ENCODE measurements at regions not wholly inside any gene's neighbourhood (a gene's known extent, or its start where the extent isn't known, plus 50 kb on each side); places are given as distances from the start of the nearest gene placed in this dataset.
A peak's percentile ranks its signal among the peaks of the same experiment; 100 is the strongest.
"Not testable (repeated sequence)": the region's sequence is repeated elsewhere in the genome, so short reads cannot be mapped to it uniquely, and the experiment has no call there.

- DNase-seq (peak; percentile 40), ATAC-seq (peak; percentile 14)
- Histone ChIP-seq H3K27me3 (no peaks in the 10 kb centered on the region), H3K36me3 (no peaks in the 10 kb centered on the region), H3K4me1 (no peaks in the 10 kb centered on the region), H3K9me3 (no peaks in the 10 kb centered on the region), H3K27ac (no peak overlapping the region), H3K4me3 (no peak overlapping the region)
- intact Hi-C loops (cut with DNase I): no loop called here
- TF ChIP-seq, protein P1, sequence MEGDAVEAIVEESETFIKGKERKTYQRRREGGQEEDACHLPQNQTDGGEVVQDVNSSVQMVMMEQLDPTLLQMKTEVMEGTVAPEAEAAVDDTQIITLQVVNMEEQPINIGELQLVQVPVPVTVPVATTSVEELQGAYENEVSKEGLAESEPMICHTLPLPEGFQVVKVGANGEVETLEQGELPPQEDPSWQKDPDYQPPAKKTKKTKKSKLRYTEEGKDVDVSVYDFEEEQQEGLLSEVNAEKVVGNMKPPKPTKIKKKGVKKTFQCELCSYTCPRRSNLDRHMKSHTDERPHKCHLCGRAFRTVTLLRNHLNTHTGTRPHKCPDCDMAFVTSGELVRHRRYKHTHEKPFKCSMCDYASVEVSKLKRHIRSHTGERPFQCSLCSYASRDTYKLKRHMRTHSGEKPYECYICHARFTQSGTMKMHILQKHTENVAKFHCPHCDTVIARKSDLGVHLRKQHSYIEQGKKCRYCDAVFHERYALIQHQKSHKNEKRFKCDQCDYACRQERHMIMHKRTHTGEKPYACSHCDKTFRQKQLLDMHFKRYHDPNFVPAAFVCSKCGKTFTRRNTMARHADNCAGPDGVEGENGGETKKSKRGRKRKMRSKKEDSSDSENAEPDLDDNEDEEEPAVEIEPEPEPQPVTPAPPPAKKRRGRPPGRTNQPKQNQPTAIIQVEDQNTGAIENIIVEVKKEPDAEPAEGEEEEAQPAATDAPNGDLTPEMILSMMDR (IDR thresholded peaks at IDR 0.05): no peak
Observed at GRCh38 chr17:83161298-83162034, 82.1 kb downstream of the METRNL start.

DNA sequence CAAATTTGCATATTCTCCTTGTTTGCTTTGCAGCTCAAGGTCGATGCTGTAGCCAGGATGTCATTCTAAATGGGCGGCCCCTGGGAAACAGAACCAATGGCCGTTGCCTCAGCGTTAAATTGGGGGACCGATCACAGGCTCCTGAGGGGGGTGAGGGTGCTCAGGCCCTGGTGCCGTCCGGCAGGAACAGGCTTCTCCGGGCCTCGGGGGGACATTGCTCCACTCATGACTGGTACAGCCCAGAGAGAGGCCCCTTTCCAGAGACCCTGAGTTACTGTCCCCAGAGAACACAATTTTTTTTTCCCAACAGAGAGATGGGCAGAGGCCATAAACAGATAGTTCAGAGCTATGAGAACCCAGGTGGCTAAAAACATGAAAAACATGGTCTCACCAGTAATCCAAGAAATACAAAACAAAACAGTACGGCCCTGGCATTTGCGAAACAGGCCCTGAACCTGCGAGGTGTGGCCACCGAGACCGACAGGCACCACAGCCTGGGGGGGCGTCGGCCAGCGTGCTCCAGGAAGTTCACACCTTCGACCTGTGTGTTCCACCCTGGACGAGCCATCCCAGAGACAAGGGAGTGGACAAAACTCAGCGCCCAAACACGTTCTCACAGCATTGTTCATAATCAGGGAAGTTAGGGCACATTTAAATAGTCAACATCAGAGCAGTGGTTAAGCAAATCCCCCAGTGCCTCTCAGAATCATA is 82.8 kb downstream of the METRNL start:
- Histone ChIP-seq H3K36me3 (no peaks in the 10 kb centered on the region), H3K27me3 (no peaks in the 10 kb centered on the region), H3K27ac (no peak overlapping the region), H3K4me3 (no peak overlapping the region), H3K4me1 (no peaks in the 10 kb centered on the region), H3K9me3 (no peaks in the 10 kb centered on the region)
- ATAC-seq (no peak), DNase-seq (no peak)
- intact Hi-C loops (cut with DNase I): no loop called here
- TF ChIP-seq, protein P1 (IDR thresholded peaks at IDR 0.05): no peak

DNA sequence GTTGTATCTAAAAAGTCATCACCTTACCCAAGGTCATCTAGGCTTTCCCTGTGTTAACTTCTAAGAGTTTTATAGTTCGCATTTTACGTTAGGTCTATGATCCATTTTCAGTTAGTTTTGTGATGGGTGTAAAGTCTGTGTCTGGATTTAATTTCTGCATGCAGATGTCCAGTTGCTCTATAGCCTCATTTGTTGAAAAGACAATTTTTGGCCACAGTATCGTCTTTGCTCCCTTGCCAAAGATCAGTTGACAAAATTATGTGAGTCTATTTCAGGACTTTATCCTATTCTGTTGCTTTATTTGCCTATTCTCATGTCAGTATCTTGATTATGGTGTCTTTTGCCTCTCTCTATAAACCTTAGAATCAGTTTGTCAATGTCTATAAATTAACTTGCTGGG is 85.1 kb downstream of the METRNL start:
- Histone ChIP-seq H3K36me3 (no peaks in the 10 kb centered on the region), H3K4me1 (no peaks in the 10 kb centered on the region), H3K27ac (no peak overlapping the region), H3K4me3 (no peak overlapping the region), H3K9me3 (no peaks in the 10 kb centered on the region), H3K27me3 (no peaks in the 10 kb centered on the region)
- intact Hi-C loops (cut with DNase I): no loop called here
- no peak for ATAC-seq
- TF ChIP-seq, protein P1 (IDR thresholded peaks at IDR 0.05): no peak
- no peak for DNase-seq

GRCh38 chr17:83170571-83171260 is 91.3 kb downstream of the METRNL start:
- H3K27me3 ChIP-seq: no peaks in the 10 kb centered on the region
- TF ChIP-seq, protein P1 (IDR thresholded peaks at IDR 0.05): no peak
- H3K27ac ChIP-seq: no peak overlapping the region
- no peak for DNase-seq
- H3K4me1 ChIP-seq: no peaks in the 10 kb centered on the region
- ATAC-seq: no peak
- H3K9me3 ChIP-seq: no peaks in the 10 kb centered on the region
- intact Hi-C loops (cut with DNase I): no loop called here
- no peaks in the 10 kb centered on the region for H3K36me3 ChIP-seq
- no peak overlapping the region for H3K4me3 ChIP-seq

GRCh38 chr17:83171661-83172060 is 92.3 kb downstream of the METRNL start:
- Histone ChIP-seq H3K9me3 (no peaks in the 10 kb centered on the region), H3K36me3 (no peaks in the 10 kb centered on the region), H3K27ac (no peak overlapping the region), H3K4me1 (no peaks in the 10 kb centered on the region), H3K4me3 (no peak overlapping the region), H3K27me3 (no peaks in the 10 kb centered on the region)
- ATAC-seq (no peak), DNase-seq (no peak)
- intact Hi-C loops (cut with DNase I): no loop called here
- TF ChIP-seq, protein P1 (IDR thresholded peaks at IDR 0.05): no peak

GRCh38 chr17:83172099-83172498 is 92.7 kb downstream of the METRNL start:
- H3K9me3 ChIP-seq; H3K27me3 ChIP-seq; DNase-seq; H3K36me3 ChIP-seq; H3K4me1 ChIP-seq; intact Hi-C loops (cut with DNase I); H3K27ac ChIP-seq; ATAC-seq; H3K4me3 ChIP-seq: not testable (repeated sequence)

GRCh38 chr17:83172646-83173045 is 93.2 kb downstream of the METRNL start:
- ATAC-seq; H3K27me3 ChIP-seq; H3K36me3 ChIP-seq; intact Hi-C loops (cut with DNase I); H3K27ac ChIP-seq; DNase-seq; H3K4me3 ChIP-seq; H3K9me3 ChIP-seq; H3K4me1 ChIP-seq: not testable (repeated sequence)

- not testable (repeated sequence) for DNase-seq, H3K36me3 ChIP-seq
Observed at GRCh38 chr17:83173180-83173913, 93.9 kb downstream of the METRNL start.

More at GRCh38 chr17:83173180-83173913, 93.9 kb downstream of the METRNL start:
- H3K9me3 ChIP-seq; H3K4me3 ChIP-seq; H3K27ac ChIP-seq; H3K27me3 ChIP-seq; intact Hi-C loops (cut with DNase I); H3K4me1 ChIP-seq: not testable (repeated sequence)
- peak; percentile 20 for ATAC-seq

All from upper lobe of right lung (tissue), 1 donor.